ENCODE measurements at regions not wholly inside any gene's neighbourhood (a gene's known extent, or its start where the extent isn't known, plus 50 kb on each side); places are given as distances from the start of the nearest gene placed in this dataset.
A peak's percentile ranks its signal among the peaks of the same experiment; 100 is the strongest.

DNA sequence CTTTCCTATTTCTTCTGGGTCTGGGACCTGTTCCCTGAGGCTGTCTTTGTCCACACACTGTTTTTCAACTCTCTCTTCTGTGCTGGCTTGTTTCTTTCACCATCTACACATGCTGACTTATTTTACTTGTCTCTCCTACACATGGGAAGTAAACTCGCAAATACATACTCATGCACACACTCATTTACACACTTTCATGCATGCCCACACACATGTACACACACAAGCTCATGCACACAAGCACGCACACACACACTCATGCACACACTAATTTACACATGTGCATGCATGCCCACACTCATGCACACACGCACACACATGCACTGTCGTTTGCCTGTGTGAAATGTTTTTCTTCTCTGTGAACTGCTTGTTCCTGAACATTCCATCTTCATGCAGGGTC lies 169.0 kb downstream of the IRX2 start:
- peak; percentile 66 for FAIRE-seq
- no peak for TF ChIP-seq CTCF (IDR thresholded peaks at IDR 0.05; ENCODE audit: insufficient read depth, low read length, severe bottlenecking)

GRCh38 chr5:2582106-2582505 lies 169.4 kb downstream of the IRX2 start:
- no peaks in the 10 kb centered on the region for H3K27me3 ChIP-seq (ENCODE audit: control insufficient read depth, insufficient read depth, low read length)
- FAIRE-seq, result no peak
- no peak for DNase-seq (ENCODE audit: low read depth)
- H3K36me3 ChIP-seq (ENCODE audit: control insufficient read depth, insufficient read depth, low read length), result no peaks in the 10 kb centered on the region
- no peak overlapping the region for H3K4me3 ChIP-seq (ENCODE audit: low read depth, low read length)
- no peak for TF ChIP-seq CTCF (IDR thresholded peaks at IDR 0.05; ENCODE audit: insufficient read depth, low read length, severe bottlenecking)

More for the DNA sequence above, 169.0 kb downstream of the IRX2 start:
- no peak for DNase-seq (ENCODE audit: low read depth)
- Histone ChIP-seq H3K36me3 (ENCODE audit: control insufficient read depth, insufficient read depth, low read length) (no peaks in the 10 kb centered on the region), H3K4me3 (ENCODE audit: low read depth, low read length) (no peak overlapping the region), H3K27me3 (ENCODE audit: control insufficient read depth, insufficient read depth, low read length) (no peaks in the 10 kb centered on the region)

- Histone ChIP-seq H3K36me3 (ENCODE audit: control insufficient read depth, insufficient read depth, low read length) (no peaks in the 10 kb centered on the region), H3K27me3 (ENCODE audit: control insufficient read depth, insufficient read depth, low read length) (no peaks in the 10 kb centered on the region), H3K4me3 (ENCODE audit: low read depth, low read length) (no peak overlapping the region)
- FAIRE-seq, result no peak
- DNase-seq (ENCODE audit: low read depth), result no peak
- no peak for TF ChIP-seq CTCF (IDR thresholded peaks at IDR 0.05; ENCODE audit: insufficient read depth, low read length, severe bottlenecking)
These were observed 170.1 kb downstream of the IRX2 start for GRCh38 chr5:2581418-2581817.

GRCh38 chr5:2579126-2579525 lies 172.4 kb downstream of the IRX2 start:
- TF ChIP-seq CTCF (IDR thresholded peaks at IDR 0.05; ENCODE audit: insufficient read depth, low read length, severe bottlenecking), result no peak
- H3K36me3 ChIP-seq (ENCODE audit: control insufficient read depth, insufficient read depth, low read length), result no peaks in the 10 kb centered on the region
- H3K4me3 ChIP-seq (ENCODE audit: low read depth, low read length), result no peak overlapping the region
- FAIRE-seq (no peak), DNase-seq (ENCODE audit: low read depth) (no peak)
- H3K27me3 ChIP-seq (ENCODE audit: control insufficient read depth, insufficient read depth, low read length), result no peaks in the 10 kb centered on the region

DNA sequence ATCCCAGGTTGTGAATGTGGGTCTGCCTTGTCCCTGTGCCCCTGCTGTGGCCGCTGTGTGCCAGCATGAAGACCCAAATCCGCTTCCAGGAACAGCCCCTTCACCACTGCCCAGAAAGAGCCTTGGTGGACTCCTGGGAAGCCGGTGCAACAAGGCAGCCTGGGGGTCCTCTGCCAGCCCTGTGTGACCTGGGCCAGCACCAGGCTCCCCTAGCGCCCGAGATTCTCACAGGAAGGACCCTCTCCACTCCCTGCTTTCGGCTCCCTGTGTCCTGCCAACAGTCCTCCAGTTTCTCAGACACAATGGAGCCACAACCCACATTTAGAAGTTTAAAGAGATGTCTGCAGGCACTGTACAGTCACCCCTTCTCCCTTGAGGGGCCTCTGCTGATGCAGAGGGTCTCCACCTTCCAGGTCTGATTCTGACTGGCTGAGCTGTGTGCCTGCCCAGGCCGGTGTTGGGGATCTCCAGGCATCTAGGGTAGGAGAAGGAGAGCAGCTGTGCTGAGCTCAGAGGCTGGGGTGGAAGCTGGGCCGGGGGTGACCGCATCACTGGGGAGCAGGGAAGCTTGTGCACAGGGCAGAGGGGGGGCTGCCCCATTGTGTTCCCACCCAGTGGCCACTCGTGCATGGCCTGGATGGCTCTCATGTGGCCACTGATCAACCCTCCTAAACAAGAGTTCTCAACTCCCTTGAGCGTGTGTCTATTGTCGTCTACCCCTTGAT lies 174.0 kb downstream of the IRX2 start:
- FAIRE-seq, result no peak

More for the DNA sequence above, 174.0 kb downstream of the IRX2 start:
- TF ChIP-seq CTCF (IDR thresholded peaks at IDR 0.05; ENCODE audit: insufficient read depth, low read length, severe bottlenecking), result no peak
- no peak overlapping the region for H3K4me3 ChIP-seq (ENCODE audit: low read depth, low read length)
- DNase-seq (ENCODE audit: low read depth), result no peak
- no peaks in the 10 kb centered on the region for H3K36me3 ChIP-seq (ENCODE audit: control insufficient read depth, insufficient read depth, low read length)
- H3K27me3 ChIP-seq (ENCODE audit: control insufficient read depth, insufficient read depth, low read length), result no peaks in the 10 kb centered on the region
